Activated T-helper 2 cell treated with anti-CD3 and anti-CD28 coated beads, Interferon-gamma antibody, Interleukin-2, Interleukin-4, amounts not matched to agents 10 μg/mL and 5 μg/mL and 100 μg/mL, durations not matched to agents 14 hours and 24 hours and 36 hours (primary cell): ENCODE measurements at regions not wholly inside any gene's neighbourhood (a gene's known extent, or its start where the extent isn't known, plus 50 kb on each side); places are given as distances from the start of the nearest gene placed in this dataset.

Experiments
- DNase-seq: peaks from one replicate; pipeline ENCODE4 v3.0.0; 2021; ENCODE audit warnings: low spot score
- H3K27ac Mint-ChIP-seq: one replicate; pipeline ENCODE4 v1.8.0; 2021; ENCODE audit warnings: mixed read lengths
- H3K27me3 Mint-ChIP-seq: one replicate; pipeline ENCODE4 v1.8.0; 2021; ENCODE audit warnings: low read depth, mixed read lengths
- H3K36me3 Mint-ChIP-seq: one replicate; pipeline ENCODE4 v1.8.0; 2021; ENCODE audit warnings: low read depth, mixed read lengths
- H3K4me1 Mint-ChIP-seq: one replicate; pipeline ENCODE4 v1.8.0; 2021; ENCODE audit warnings: low read depth, mixed read lengths
- H3K4me3 Mint-ChIP-seq: one replicate; pipeline ENCODE4 v1.8.0; 2021; ENCODE audit warnings: low read depth, mild to moderate bottlenecking, moderate library complexity, mixed read lengths
- H3K9me3 Mint-ChIP-seq: one replicate; pipeline ENCODE4 v1.8.0; 2021; ENCODE audit warnings: mixed read lengths
- intact Hi-C: fragments of 100-400 bp; cut with micrococcal nuclease; formaldehyde crosslinking; loops from one replicate; pipeline ENCODE4 v1.15.1; 2023

DNA sequence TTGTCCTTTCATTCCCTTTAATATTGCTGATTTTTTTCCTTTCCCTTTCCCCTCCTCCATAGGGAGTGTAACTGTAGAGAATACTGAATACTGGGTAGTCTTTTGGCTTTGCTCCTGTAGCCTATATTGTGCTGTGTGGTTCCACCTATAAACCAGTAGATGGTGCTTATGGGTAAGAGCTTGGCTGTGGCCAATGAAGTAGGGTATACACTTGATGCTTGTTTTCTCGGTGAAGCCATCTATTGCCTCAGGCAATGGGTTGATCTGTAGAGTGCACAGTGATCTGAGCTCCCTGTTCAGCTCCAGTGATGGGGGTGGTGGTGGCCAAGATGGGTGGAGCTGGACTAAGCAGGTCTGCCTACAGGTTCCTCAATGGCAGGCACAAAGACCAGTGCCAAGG, 203.3 kb upstream of the IMPG1 start:
- H3K4me3 Mint-ChIP-seq: no peak overlapping the region
- no peaks in the 10 kb centered on the region for H3K4me1 Mint-ChIP-seq
- intact Hi-C loops: no loop called here
- no peaks in the 10 kb centered on the region for H3K36me3 Mint-ChIP-seq
- H3K27ac Mint-ChIP-seq: no peak overlapping the region
- peaks cover 53% of the 10 kb centered on the region for H3K9me3 Mint-ChIP-seq
- no peaks in the 10 kb centered on the region for H3K27me3 Mint-ChIP-seq
- DNase-seq: no peak

DNA sequence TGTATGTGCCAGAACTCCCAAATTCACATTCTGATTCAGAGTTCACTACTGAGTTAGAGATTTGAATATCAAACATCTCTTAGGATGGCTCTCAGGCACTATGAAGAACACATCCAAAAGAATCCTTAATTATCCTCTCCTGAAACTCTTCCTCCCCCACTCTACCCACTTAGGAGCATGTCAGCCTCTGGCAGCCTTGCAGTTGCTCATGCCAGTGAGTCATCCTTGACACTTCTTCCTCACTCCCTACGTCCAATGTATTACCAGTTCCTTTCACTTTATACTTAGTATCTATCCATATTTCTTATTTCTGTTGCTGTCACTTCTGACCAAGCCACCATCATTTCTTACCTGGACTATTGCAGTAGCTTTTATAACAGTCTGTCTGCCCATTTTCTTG, 192.0 kb upstream of the IMPG1 start:
- no peaks in the 10 kb centered on the region for H3K27me3 Mint-ChIP-seq
- intact Hi-C loops: no loop called here
- H3K27ac Mint-ChIP-seq: no peak overlapping the region
- H3K36me3 Mint-ChIP-seq: no peaks in the 10 kb centered on the region
- H3K4me3 Mint-ChIP-seq: no peak overlapping the region
- H3K9me3 Mint-ChIP-seq: peaks cover 50% of the 10 kb centered on the region
- H3K4me1 Mint-ChIP-seq: no peaks in the 10 kb centered on the region
- DNase-seq: no peak

DNA sequence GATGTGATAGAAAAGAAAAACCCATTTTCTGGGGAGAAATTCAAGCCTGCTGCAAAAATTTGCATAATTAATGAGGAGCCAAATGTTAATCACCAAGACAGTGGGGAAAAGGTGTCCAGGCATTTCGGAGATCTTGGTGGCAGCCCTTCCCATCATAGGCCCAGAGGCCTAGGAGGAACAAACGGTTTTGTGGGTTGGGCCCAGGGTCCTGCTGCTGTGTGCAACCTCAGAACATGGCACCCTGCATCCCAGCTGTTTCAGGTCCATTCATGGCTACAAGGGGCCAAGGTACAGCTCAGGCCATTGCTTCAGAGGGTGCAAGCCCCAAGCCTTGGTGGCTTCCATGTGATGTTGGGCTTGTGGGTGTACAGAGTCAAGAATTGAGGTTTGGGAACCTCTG, 189.8 kb upstream of the IMPG1 start:
- H3K27ac Mint-ChIP-seq: no peak overlapping the region
- no peaks in the 10 kb centered on the region for H3K36me3 Mint-ChIP-seq
- intact Hi-C loops: no loop called here
- DNase-seq: no peak
- peaks cover 53% of the 10 kb centered on the region for H3K9me3 Mint-ChIP-seq
- no peaks in the 10 kb centered on the region for H3K4me1 Mint-ChIP-seq
- no peaks in the 10 kb centered on the region for H3K27me3 Mint-ChIP-seq
- H3K4me3 Mint-ChIP-seq: no peak overlapping the region

- Mint-ChIP-seq H3K27me3 (no peaks in the 10 kb centered on the region), H3K4me1 (no peaks in the 10 kb centered on the region), H3K9me3 (peaks cover 26% of the 10 kb centered on the region), H3K36me3 (no peaks in the 10 kb centered on the region), H3K4me3 (no peak overlapping the region), H3K27ac (no peak overlapping the region)
- DNase-seq: no peak
- intact Hi-C loops: no loop called here
Observed at GRCh38 chr6:76250666-76251065, 178.2 kb upstream of the IMPG1 start.

GRCh38 chr6:76247527-76247926, 175.1 kb upstream of the IMPG1 start:
- H3K36me3 Mint-ChIP-seq: no peaks in the 10 kb centered on the region
- H3K27me3 Mint-ChIP-seq: no peaks in the 10 kb centered on the region
- H3K4me1 Mint-ChIP-seq: no peaks in the 10 kb centered on the region
- no peak for DNase-seq
- intact Hi-C loops: no loop called here
- H3K9me3 Mint-ChIP-seq: peaks cover 20% of the 10 kb centered on the region
- H3K4me3 Mint-ChIP-seq: no peak overlapping the region
- no peak overlapping the region for H3K27ac Mint-ChIP-seq

GRCh38 chr6:76240092-76240491, 167.6 kb upstream of the IMPG1 start:
- intact Hi-C loops: no loop called here
- H3K4me1 Mint-ChIP-seq: no peaks in the 10 kb centered on the region
- H3K9me3 Mint-ChIP-seq: peaks cover 31% of the 10 kb centered on the region
- H3K4me3 Mint-ChIP-seq: no peak overlapping the region
- no peaks in the 10 kb centered on the region for H3K36me3 Mint-ChIP-seq
- no peak for DNase-seq
- no peaks in the 10 kb centered on the region for H3K27me3 Mint-ChIP-seq
- H3K27ac Mint-ChIP-seq: no peak overlapping the region

DNA sequence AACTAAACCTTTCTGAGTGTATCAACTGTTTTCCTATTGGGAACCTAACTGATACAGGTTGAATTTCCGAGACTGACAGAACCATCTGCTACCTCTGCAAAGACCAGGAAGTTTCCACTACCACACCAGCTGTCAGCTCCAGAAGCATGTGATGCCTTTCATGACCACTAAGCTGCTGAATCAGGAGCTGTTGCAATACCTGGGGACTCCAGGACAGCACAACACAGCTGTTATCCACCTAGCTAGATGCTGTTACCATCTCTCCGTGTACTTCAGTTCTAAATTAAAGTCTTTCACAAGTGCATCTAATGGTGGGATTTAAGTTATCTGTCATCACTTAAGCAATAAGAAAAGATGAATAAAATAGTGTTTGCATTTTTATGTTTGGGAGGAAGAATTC, 158.2 kb upstream of the IMPG1 start:
- DNase-seq: no peak
- Mint-ChIP-seq H3K27me3 (no peaks in the 10 kb centered on the region), H3K4me1 (no peaks in the 10 kb centered on the region), H3K4me3 (no peak overlapping the region), H3K36me3 (no peaks in the 10 kb centered on the region), H3K9me3 (peaks cover 19% of the 10 kb centered on the region), H3K27ac (no peak overlapping the region)
- intact Hi-C loops: no loop called here

DNA sequence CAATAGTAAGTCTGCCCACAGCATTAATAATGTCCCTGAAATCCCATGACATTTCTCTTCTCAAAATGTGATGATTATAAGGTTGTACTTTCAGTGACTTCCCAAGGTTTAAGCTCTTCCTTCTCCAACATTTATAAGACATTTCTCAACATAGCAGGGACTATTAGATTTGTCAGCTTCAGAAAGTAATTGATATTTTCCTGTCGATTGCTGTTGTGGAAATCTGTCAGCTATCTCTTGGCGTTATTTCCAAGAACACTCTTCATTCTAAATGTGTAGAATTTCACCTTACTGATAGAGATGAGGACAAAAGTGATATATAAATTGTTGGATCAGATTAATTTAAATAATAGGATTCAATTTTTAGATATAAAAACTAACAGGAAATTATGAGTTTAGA, 149.7 kb upstream of the IMPG1 start:
- no peak overlapping the region for H3K4me3 Mint-ChIP-seq
- DNase-seq: no peak
- no peak overlapping the region for H3K27ac Mint-ChIP-seq
- H3K36me3 Mint-ChIP-seq: no peaks in the 10 kb centered on the region
- intact Hi-C loops: no loop called here
- no peaks in the 10 kb centered on the region for H3K27me3 Mint-ChIP-seq
- no peaks in the 10 kb centered on the region for H3K4me1 Mint-ChIP-seq
- peaks cover 5% of the 10 kb centered on the region for H3K9me3 Mint-ChIP-seq

DNA sequence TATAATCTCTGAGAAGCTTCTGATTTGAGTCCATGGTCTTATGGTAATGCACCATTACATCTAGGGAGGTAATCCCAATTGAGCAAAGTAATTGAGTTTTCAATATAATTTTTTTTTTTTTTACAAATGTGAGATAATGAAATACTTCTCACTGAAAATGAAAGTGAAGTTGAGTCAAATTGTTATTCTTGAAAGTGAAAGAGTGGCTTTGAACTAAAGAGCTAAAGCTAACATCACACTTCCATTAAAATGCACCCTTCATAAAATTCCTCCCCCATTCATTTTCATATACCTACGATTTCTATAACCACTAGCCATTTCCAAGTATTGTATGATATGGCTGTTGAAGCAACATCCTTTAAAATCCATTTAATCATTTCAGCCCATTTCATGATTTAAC, 149.1 kb upstream of the IMPG1 start:
- Mint-ChIP-seq H3K4me3 (no peak overlapping the region), H3K4me1 (no peaks in the 10 kb centered on the region), H3K27me3 (no peaks in the 10 kb centered on the region), H3K36me3 (no peaks in the 10 kb centered on the region), H3K9me3 (peaks cover 5% of the 10 kb centered on the region), H3K27ac (no peak overlapping the region)
- intact Hi-C loops: no loop called here
- DNase-seq: no peak

DNA sequence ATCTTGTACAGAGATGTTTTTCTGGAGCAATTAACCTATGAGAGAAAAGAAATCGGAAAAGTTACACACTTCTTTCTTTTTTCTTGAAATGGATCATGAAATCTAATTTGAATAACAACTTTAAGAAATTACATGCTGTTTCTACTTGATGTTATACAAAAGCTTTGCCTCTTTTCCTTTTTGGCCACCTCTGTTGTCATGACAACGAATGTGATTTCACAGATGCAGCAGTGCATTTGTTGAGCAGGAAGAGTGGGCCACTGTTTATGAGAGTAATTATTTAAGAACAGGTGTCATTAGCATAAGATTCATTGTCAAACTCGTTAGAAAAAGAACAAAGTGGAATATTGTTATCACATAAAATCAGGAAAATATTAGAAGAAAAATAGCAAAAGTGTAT, 148.3 kb upstream of the IMPG1 start:
- intact Hi-C loops: no loop called here
- Mint-ChIP-seq H3K27me3 (no peaks in the 10 kb centered on the region), H3K4me1 (no peaks in the 10 kb centered on the region), H3K36me3 (no peaks in the 10 kb centered on the region), H3K9me3 (peaks cover 5% of the 10 kb centered on the region), H3K27ac (no peak overlapping the region), H3K4me3 (no peak overlapping the region)
- no peak for DNase-seq

GRCh38 chr6:76217606-76218005, 145.1 kb upstream of the IMPG1 start:
- peaks cover 11% of the 10 kb centered on the region for H3K9me3 Mint-ChIP-seq
- DNase-seq: no peak
- no peak overlapping the region for H3K27ac Mint-ChIP-seq
- H3K27me3 Mint-ChIP-seq: no peaks in the 10 kb centered on the region
- H3K4me3 Mint-ChIP-seq: no peak overlapping the region
- intact Hi-C loops: no loop called here
- no peaks in the 10 kb centered on the region for H3K4me1 Mint-ChIP-seq
- H3K36me3 Mint-ChIP-seq: no peaks in the 10 kb centered on the region

- Mint-ChIP-seq H3K27me3 (no peaks in the 10 kb centered on the region), H3K27ac (no peak overlapping the region), H3K9me3 (peaks cover 25% of the 10 kb centered on the region), H3K4me1 (no peaks in the 10 kb centered on the region), H3K4me3 (no peak overlapping the region), H3K36me3 (no peaks in the 10 kb centered on the region)
- intact Hi-C loops: no loop called here
- no peak for DNase-seq
Observed at GRCh38 chr6:76214546-76214945, 142.1 kb upstream of the IMPG1 start.

DNA sequence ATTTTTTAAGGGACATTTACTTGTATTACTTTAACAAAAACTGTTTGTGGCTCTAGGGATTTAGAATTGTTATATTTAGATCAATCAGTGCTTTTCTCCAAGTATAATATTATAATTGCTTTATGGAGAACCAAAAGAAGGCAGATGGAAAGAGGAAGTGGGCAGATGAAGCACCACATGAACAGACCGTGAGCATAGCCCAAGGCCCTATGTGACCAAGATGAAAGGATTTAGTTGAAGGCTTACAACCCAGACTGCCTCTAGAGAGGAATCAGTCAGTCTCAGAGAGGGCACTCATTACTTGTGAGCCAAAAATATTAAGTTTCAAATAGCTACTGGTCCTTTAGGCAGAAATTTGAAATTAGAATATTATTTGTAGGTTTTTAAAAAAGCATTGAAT, 102.3 kb upstream of the IMPG1 start:
- H3K27ac Mint-ChIP-seq: no peak overlapping the region
- no peaks in the 10 kb centered on the region for H3K36me3 Mint-ChIP-seq
- no peak overlapping the region for H3K4me3 Mint-ChIP-seq
- H3K4me1 Mint-ChIP-seq: no peaks in the 10 kb centered on the region
- DNase-seq: no peak
- H3K27me3 Mint-ChIP-seq: no peaks in the 10 kb centered on the region
- peaks cover 27% of the 10 kb centered on the region for H3K9me3 Mint-ChIP-seq
- intact Hi-C loops: no loop called here

DNA sequence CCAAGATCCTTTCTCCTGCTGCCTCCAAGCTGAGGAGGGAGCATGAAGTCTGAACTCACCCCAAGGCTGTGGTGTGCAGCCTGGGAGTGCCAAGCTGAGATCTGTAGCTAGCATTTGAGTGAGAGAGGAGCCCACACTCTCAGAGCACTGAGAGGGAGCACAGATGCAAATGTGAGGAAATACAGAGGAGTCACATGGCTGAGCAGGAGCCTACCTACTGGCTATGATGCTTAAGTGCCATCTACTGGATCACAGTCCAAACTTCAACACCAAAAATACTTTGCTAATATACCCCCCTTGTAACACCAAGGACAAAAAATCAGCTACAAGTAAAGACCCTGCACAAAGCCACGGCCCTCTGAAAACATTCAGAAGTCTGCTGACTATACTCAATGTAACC, 94.4 kb upstream of the IMPG1 start:
- no peak for DNase-seq
- Mint-ChIP-seq H3K27ac (no peak overlapping the region), H3K4me3 (no peak overlapping the region), H3K4me1 (no peaks in the 10 kb centered on the region), H3K36me3 (no peaks in the 10 kb centered on the region), H3K27me3 (no peaks in the 10 kb centered on the region), H3K9me3 (peaks cover 43% of the 10 kb centered on the region)
- intact Hi-C loops: no loop called here
